Ovary (tissue), 3 donors: ENCODE measurements at regions not wholly inside any gene's neighbourhood (a gene's known extent, or its start where the extent isn't known, plus 50 kb on each side); places are given as distances from the start of the nearest gene placed in this dataset.

Source experiments
- CTCF ChIP-seq, 3 donors: fragments of 450-650 bp in 2 of 3; fragments of 200-600 bp in 1 of 3; IDR thresholded peaks; one replicate each; pipeline versions ENCODE4 v1.5.1 to v1.8.0; 2016 to 2022; ENCODE audit warnings: antibody characterized with exemption in 3 of 3, mild to moderate bottlenecking in 1 of 3
- POLR2A ChIP-seq: fragments of 450-650 bp; IDR thresholded peaks from one replicate; pipeline ENCODE4 v1.6.1; 2017; ENCODE audit warnings: antibody characterized with exemption, mild to moderate bottlenecking, moderate library complexity
- donor health status: DM: no; HTN: no; CAD: no.

DNA sequence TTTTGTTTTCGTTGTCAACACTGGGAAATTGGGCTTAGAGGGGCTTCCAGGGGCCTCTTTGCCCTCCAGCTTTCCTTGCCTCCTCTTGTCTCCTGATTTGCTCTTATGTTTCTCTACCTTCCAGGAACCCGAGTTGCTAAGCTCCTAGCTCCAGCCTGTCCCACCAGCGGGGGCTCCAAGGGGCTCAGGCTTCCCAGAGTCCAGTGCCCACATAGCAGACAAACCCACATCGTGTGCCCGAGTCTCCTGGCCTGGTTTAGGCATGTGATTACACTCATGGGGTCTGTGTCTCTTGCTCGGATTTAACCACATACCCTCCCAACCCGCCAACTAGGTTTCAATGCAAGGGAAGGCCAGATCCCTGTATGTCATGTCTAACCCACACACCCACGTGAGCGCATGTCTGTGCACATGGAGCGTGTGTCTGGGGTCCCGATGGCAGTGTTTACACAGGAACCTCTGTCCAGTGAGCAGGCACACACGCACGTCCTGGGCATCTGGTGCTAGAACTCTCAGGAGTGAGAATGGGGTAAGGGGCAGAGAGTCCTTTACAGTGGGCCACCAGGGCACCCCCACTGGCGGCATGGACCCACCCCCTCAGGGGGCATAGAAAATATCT, 76.1 kb upstream of the MED9 start:
- TF ChIP-seq CTCF (IDR thresholded peaks at IDR 0.05) (no peak), POLR2A (no peak)
